H1 (cell line): ENCODE measurements at regions not wholly inside any gene's neighbourhood (a gene's known extent, or its start where the extent isn't known, plus 50 kb on each side); places are given as distances from the start of the nearest gene placed in this dataset.

Experiments
- CHD7 ChIP-seq: fragments of 300-600 bp; sonication (generic); IDR thresholded peaks from 2 replicates; pipeline ENCODE4 v1.7.1; 2012; ENCODE audit warnings: low read length, moderate library complexity, mild to moderate bottlenecking, inconsistent platforms; ENCODE audit not compliant: insufficient replicate concordance

- no peak for TF ChIP-seq CHD7
These were observed 106.9 kb downstream of the FAM50B start (continued) for GRCh38 chr6:3956054-3956453.
